ENCODE measurements at regions not wholly inside any gene's neighbourhood (a gene's known extent, or its start where the extent isn't known, plus 50 kb on each side); places are given as distances from the start of the nearest gene placed in this dataset.

DNA sequence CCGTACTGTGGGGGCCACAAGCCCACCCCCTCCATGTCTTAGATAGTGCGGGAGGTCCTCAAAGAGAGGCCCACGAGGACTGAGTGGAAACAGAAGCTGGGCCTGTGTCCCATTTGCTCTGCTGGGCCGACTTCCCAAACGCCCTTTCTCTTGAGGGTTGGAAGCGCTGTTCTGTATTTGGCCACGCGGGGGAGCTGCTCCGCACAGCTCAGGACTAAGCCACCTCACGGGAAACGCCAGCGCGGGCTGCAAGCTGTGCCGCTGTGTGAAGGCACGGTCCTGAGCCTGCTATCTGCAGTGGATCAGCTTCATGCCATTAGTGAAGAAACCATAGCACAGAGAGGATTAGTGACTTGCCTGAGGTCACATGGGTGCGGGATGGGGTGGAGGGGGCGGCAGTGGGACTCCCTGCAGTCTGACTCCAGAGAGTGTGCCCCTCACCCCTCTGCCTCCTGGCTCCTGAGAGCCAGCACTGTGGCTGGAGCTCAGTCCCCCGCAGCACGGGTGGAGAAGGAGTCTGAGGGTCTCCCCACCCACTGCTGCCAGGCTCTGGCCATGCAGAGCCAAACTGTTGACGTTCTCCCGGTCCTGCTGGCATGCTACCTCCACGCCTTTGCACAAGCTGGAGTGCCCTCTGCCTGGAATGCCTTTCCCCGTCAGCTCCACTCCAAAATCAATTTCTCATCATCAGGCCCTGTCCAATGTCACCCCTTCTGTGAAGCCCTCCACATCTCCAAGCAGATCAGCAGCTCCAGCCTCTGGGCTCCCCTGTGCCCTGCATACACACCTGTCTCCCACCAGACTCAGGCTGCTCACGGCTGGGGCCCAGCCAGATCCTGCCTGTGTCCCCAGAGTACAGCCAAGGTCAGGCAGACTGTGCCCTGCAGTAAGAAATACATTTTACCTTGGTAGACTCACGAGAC lies 51.5 kb upstream of the LRRC32 start:
- DNase-seq (ENCODE audit: low read depth, low spot score), result peak; percentile 50

GRCh38 chr11:76723142-76723541 lies 52.6 kb upstream of the LRRC32 start:
- DNase-seq (ENCODE audit: low read depth, low spot score), result no peak

DNA sequence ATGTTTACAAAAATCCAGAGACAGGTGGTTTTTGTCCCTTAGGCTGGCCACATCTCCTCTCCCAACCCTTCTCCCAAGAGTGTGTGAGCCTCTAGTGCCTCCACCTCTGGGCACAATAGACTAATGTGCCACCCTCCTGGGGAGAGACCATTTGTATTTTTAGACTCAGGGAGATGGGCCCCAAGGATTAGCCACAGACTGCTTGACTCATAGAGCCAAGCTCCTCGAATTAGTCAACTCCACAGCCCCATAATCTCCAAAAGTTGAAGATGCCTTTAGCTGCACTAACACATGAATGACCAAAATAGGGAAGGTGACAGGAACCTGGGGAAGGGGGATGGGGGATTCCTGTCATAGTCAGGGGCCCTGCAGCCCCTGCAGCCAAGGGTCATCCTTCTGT lies 53.0 kb upstream of the LRRC32 start:
- DNase-seq (ENCODE audit: low read depth, low spot score), result no peak

DNA sequence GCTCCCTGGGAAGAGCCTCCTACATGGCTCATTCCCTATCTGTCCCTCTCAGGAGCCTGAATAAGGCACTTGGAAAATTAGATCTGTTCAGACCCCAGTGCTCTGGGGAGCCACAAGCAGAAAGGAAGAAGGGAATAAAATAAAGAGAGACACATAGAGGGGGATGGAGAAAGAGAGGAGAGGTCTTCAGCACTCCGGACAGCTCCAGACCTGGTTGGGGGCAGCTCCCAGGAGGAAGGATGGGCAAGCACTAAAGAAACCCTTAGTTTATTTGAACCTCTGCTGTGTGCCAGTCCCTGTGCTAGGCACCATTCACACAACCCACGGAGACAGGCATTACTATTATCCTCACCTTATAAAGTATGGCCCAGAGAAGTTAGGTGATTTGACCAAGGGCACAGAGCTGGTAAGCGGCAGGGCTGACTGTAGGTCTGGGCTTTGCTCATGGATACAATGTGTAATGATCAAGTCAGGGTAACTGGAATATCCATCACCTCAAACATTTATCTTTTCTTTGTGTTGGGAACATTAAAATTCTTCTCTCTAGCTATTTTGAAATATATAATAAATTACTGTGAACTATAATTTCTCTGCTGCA lies 53.7 kb upstream of the LRRC32 start:
- no peak for DNase-seq (ENCODE audit: low read depth, low spot score)

DNA sequence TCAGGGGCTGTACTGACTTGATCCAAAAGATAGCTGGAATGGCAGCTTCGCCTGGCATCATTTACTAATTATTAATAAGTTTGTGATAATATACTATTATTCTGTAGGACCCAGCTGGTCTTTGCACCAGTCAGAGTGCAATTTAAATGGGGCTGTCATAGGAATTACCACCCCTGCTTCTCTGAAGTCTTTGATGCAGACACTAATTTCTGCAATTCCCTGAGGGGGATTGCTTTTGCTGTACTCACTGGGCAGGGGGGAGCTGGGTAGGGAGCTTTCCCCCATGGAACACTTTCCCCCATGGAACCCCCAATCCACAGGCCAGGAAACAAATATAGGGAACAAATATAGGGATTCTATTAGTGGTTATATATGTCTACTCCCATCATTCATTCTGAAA lies 54.9 kb upstream of the TSKU start:
- no peak for DNase-seq (ENCODE audit: low read depth, low spot score)

- DNase-seq (ENCODE audit: low read depth, low spot score), result no peak
These were observed 54.4 kb upstream of the TSKU start for GRCh38 chr11:76728778-76729177.

GRCh38 chr11:76729214-76729613 lies 53.9 kb upstream of the TSKU start:
- DNase-seq (ENCODE audit: low read depth, low spot score), result no peak

- DNase-seq (ENCODE audit: low read depth, low spot score), result no peak
These were observed 52.1 kb upstream of the TSKU start for GRCh38 chr11:76730887-76731565.

DNA sequence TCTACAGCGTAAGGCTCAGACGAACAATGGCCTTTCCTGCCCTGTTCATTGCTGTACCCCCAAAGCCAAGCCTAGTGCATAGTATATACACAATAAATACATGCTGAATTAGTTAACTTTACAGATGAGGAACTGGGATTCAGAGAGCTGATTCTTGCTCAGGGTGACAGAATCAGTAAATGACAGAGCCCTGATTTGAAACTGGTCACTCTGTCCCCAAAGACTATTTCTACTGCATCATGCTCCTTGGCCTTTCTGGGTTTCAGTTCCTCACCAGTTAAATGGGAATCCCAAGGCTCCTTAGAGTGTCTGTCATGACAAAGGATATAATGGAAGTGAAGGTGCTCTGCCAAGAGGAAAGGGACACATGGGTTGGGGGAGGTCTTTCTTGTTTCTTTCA lies 50.5 kb upstream of the TSKU start:
- DNase-seq (ENCODE audit: low read depth, low spot score), result no peak

Measured in iPS DF 19.7 (cell line).